Kidney tubule cell (primary cell): ENCODE measurements at regions not wholly inside any gene's neighbourhood (a gene's known extent, or its start where the extent isn't known, plus 50 kb on each side); places are given as distances from the start of the nearest gene placed in this dataset.

ENCODE experiments used
- DNase-seq: peaks from one replicate; pipeline ENCODE4 v3.0.0-alpha.2; 2018; ENCODE audit warnings: low spot score

DNA sequence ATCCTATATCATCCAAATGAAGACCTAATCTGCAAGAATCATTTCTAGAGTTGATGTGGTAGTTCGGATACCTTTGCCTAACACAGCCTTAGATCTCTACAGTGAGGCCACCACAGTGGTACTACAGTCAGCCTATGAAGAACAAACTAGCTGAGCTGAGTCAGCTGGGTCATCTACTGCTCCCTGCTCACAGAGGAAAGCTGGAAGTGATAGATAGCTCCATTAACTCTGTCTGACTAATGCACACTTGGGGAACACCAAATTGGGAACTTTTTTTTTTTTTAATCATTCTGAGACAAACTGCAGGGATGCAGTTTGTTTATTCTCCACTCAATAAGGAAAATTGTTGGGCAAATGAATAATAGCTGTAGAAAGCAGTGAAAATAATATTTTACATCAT, 1160.6 kb downstream of the PCDH9 start:
- peak; percentile 23 for DNase-seq

- DNase-seq = no peak
These were observed 1161.5 kb downstream of the PCDH9 start for GRCh38 chr13:66068683-66069082.

DNA sequence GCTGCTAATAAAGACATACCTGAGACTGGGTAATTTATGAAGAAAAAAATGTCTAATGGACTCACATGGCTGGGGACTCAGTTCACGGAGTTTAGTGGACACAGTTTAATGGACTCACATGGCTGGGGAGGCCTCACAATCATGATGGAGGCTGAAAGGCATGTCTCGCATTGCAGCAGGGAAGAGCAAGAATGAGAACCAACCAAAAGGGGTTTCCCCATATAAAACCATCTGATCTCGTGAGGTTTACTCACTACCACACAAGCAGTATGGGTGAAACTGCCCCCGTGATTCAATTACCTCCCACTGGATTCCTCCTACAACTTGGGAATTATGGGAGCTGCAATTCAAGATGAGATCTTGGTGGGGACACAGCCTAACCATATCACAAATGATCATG, 1181.2 kb downstream of the PCDH9 start:
- DNase-seq = peak; percentile 76

- no peak for DNase-seq
These were observed 1189.6 kb downstream of the PCDH9 start for GRCh38 chr13:66040506-66040905.

- DNase-seq = no peak
These were observed 1193.0 kb downstream of the PCDH9 start for GRCh38 chr13:66037096-66037495.

DNA sequence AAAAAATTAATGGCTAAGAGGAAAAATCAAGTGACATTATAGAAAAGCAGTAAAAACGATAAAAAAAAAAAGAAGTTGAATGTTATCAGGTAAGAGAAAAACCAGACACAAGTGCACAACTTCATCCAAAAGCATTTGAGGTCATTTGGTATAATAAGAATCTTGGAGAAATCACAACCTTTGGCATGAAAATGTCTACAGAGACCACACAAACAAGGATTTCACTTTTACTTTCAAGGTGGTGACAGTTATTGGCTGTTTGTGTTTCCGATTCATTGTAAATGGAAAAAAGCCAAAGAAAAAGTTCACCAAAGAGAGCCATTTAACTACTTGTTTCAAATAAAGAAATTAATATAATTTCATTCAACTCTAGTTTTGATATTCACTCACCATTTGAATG, 1193.5 kb downstream of the PCDH9 start:
- no peak for DNase-seq

DNA sequence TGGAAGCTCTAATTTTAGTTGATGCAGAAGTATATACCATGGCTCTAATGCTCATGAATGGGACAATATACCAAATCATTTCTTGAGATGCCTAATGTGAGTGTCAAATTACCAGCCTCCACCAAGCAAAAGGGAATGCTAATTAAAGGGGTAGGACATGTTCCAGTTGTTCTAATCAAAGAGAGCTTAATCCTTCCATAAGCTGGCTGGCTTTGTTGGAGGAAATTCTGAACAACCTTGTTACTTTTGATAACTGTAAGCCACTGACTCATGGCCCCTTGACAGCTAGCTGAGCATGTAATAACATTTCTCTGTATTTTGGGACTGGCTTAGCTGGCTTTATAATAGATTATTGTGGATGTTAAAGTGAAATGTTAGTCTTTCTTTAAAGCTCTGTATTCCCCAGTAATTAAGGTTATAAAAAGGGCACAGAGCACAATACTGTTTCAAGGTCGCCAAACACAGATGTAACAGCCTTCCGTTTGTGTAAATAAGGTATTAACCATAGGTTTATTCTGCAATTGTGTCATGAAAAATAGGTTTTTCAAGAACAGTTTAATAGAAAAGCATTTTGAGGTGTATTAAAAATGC, 1194.0 kb downstream of the PCDH9 start:
- DNase-seq = no peak

GRCh38 chr13:66033924-66034323, 1196.2 kb downstream of the PCDH9 start:
- no peak for DNase-seq

GRCh38 chr13:66021846-66022245, 1208.3 kb downstream of the PCDH9 start:
- DNase-seq = peak; percentile 55

DNA sequence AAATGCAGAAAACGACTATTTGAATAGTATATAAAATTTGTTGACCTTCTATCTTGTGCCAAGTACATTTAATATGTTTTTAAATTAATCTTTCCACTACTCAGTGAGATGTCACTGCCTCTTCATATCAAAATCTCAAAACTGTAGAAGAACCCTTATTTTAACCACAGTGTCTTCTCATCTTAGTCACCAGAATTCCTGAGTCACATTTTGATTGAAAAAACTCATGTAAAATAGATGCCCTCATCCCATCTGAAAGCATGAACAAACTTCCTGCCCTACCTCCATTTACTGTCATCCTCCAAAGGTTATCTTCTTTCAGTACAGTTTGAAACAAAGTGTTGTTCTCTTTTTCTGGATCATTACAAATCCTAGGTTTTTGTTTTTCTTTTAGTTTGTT, 1215.4 kb downstream of the PCDH9 start:
- peak; percentile 31 for DNase-seq

- DNase-seq = no peak
These were observed 1220.9 kb downstream of the PCDH9 start for GRCh38 chr13:66009241-66009640.

- no peak for DNase-seq
These were observed 1226.6 kb downstream of the PCDH9 start for GRCh38 chr13:66003558-66003957.

DNA sequence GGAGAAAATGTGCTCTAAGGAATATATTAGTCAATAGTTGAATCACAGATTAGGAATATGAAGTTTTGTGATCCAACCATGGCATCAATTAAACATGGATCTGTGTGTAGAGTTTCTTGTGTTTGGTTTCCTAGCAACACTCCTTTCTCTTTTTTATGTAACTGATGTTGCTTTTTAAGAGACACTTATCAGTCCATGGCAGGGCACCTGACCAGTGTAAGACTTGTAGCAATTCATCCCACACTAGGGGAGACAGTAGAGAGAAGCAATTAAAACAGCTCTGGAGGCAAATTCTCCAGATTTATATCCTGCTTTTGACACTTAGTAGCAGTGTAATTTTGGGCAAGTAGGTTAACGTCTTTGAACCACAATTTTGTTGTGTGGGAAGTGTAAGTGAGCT, 1229.0 kb downstream of the PCDH9 start:
- DNase-seq = no peak

DNA sequence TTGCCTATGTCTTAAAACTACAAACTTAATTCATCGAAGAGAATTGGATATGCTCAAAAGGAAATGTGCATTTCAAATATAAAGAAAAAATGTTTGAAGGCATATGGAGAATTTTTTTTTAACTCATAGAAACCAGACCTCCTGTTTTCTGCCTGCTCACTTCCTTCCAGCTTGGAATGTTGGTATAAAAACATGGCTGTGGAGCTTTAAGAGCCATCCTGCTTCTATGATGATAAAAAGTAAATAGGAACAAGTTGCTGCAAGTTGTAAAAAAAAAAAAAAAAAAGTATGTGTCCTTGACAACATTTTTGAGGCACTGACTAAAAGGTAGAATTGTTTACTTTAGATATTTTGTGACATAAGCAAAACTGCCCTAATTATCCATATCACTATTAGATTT, 1230.7 kb downstream of the PCDH9 start:
- no peak for DNase-seq

DNA sequence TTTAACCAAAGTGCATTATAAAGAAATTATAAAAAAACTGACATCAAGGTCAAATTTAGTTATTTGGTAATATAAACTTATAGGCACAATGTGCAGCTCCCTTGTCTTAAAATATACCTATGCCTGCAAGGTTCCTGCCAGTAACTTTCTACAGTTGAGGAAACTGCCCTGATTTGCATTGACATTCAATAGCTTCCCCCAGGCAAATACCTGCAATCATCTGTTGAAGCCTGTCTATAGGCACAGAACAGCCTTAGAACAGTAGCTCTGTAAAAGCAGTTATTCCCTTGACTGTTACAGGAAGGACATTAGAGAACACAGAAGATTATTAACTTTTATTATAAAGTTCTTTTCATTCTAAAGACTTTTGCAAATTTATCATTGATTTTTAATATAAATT, 1239.5 kb downstream of the PCDH9 start:
- no peak for DNase-seq

DNA sequence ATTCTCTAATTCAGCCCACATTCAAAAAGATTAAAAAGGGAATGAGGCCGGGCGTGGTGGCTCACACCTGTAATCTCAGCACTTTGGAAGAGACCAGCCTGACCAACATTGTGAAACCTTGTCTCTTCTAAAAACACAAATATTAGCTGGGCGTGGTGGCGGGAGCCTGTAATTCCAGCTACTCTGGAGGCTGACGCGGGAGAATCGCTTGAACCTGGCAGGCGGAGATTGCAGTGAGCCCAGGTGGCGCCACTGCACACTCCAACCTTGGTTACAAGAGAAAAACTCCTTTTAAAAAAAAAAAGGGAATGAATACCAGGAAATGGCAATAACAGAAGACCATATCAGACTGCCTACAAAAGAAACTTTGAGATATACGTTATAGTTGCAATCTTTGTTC, 1244.5 kb downstream of the PCDH9 start:
- DNase-seq = no peak

- no peak for DNase-seq
These were observed 1252.6 kb downstream of the PCDH9 start for GRCh38 chr13:65977525-65977924.

DNA sequence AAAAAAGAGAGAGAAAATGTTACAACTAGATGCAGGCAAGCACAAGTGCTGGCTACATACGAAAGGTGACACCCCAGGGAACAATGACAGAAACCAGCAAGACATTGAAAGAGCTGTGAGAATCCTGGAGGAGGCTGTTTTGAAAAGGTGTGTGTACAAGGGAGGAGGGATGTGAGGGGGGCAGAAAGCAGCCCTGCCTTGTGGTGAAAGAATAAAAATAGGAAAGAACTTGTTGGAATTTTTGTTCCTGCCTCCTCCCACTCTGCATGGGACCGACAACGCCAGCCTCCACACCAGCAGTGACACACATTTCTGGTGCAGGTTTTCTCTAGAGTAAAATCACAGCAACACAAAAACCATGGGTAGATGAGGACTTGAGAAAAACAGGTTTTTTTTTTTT, 1258.6 kb downstream of the PCDH9 start:
- DNase-seq = no peak

DNA sequence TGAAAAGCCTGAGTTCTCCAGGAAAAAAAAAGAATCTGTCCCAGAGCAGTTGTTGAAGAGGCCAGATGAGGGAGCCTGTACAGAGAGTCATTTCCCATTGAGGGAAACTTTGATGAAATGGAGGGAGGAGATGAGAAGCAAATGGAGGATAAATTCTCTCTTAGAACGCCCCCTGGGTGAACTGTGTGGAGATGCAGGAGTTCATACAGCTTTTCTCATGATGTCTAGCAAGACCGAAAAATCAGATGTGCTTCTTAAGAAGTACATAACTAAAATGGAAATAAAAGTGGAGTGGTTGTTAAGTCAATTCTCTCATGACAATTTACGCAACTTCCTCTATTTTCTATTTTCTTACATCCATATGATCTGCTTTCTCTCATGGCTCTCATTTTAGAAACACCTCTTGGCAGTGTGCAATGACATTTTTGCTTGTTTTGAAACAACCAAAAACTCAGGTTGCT, 1263.1 kb downstream of the PCDH9 start:
- DNase-seq = peak; percentile 73

- no peak for DNase-seq
These were observed 1264.6 kb downstream of the PCDH9 start for GRCh38 chr13:65965501-65965900.

- peak; percentile 5 for DNase-seq
These were observed 1265.5 kb downstream of the PCDH9 start for GRCh38 chr13:65964672-65965071.

- peak; percentile 16 for DNase-seq
These were observed 1270.8 kb downstream of the PCDH9 start for GRCh38 chr13:65959305-65959704.

GRCh38 chr13:65946387-65946786, 1283.7 kb downstream of the PCDH9 start:
- DNase-seq = no peak

GRCh38 chr13:65943708-65944107, 1286.4 kb downstream of the PCDH9 start:
- no peak for DNase-seq

DNA sequence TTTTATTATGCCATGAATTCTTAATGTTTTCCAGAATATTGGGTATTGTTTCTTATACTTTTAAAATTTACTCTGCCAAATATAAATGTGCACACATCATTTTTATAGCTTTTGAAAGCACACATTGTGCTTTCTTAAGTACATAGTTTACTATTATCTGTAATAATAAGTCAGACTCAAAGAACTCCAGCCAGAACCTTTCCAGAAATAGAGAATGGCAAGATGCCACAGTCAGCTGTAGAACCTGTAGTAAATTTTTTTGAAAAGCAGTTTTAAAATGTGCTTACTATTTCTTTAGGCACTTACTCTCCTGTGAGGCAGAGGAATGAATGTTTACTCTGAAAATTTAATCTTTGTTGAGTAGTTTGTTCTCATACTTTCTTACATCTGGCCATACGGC, 1287.1 kb downstream of the PCDH9 start:
- DNase-seq = no peak
